Activated CD4-positive, alpha-beta T cell treated with anti-CD3 and anti-CD28 coated beads, Interleukin-2, amount 10 ng/mL, durations not matched to agents 7 days and 5 days (primary cell): ENCODE measurements at regions not wholly inside any gene's neighbourhood (a gene's known extent, or its start where the extent isn't known, plus 50 kb on each side); places are given as distances from the start of the nearest gene placed in this dataset.
"Not testable (repeated sequence)": the region's sequence is repeated elsewhere in the genome, so short reads cannot be mapped to it uniquely, and the experiment has no call there.

Source experiments
- CTCF ChIA-PET: fragments of 350-600 bp; sonication (Branson Sonifier 250); formaldehyde crosslinking; loops from one replicate; lab custom pipeline; 2021; ENCODE audit warnings: antibody characterized with exemption; lab: Charles Lee
- POLR2A ChIA-PET: fragments of 350-600 bp; sonication (Branson Sonifier 250); formaldehyde crosslinking; loops from one replicate; lab custom pipeline; 2021; ENCODE audit warnings: antibody characterized with exemption; lab: Charles Lee
- DNase-seq: peaks from one replicate; pipeline ENCODE4 v3.0.0-alpha.2; 2020
- H3K27ac Mint-ChIP-seq: one replicate; pipeline ENCODE4 v1.8.0; 2021; ENCODE audit warnings: mild to moderate bottlenecking, moderate library complexity, mixed read lengths
- H3K27me3 Mint-ChIP-seq: one replicate; pipeline ENCODE4 v1.8.0; 2021; ENCODE audit warnings: mixed read lengths
- H3K36me3 Mint-ChIP-seq: one replicate; pipeline ENCODE4 v1.8.0; 2021; ENCODE audit warnings: low read depth, mixed read lengths
- H3K4me1 Mint-ChIP-seq: one replicate; pipeline ENCODE4 v1.8.0; 2021; ENCODE audit warnings: mixed read lengths
- H3K4me3 Mint-ChIP-seq: one replicate; pipeline ENCODE4 v1.8.0; 2021; ENCODE audit warnings: mild to moderate bottlenecking, moderate library complexity, mixed read lengths
- H3K9me3 Mint-ChIP-seq: one replicate; pipeline ENCODE4 v1.8.0; 2021; ENCODE audit warnings: mixed read lengths

DNA sequence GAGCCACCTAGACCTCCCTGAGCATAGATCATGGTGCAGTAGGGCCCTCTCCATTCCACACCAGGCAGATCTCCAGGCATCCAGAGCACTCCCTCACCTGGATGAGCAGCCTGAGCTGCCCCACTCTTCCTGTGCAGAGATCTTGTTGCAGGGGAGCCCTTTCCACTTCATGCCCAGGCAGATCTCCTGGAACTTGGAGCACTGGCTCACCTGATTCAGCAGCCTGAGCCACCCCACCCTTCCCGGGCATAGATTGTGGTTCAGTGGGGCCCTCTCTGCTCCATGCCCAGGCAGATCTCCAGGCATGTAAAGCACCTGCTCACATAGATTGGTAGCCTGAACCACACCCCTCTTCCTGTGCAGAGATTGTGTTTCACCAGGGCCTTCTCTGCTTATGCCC lies 78.0 kb downstream of the SEC16B start:
- Mint-ChIP-seq H3K4me1 (no peaks in the 10 kb centered on the region), H3K27ac (no peak overlapping the region), H3K27me3 (no peaks in the 10 kb centered on the region), H3K36me3 (no peaks in the 10 kb centered on the region), H3K9me3 (peaks cover 4% of the 10 kb centered on the region), H3K4me3 (no peak overlapping the region)
- ChIA-PET CTCF (no interaction called here), POLR2A (no interaction called here)
- DNase-seq: no peak

DNA sequence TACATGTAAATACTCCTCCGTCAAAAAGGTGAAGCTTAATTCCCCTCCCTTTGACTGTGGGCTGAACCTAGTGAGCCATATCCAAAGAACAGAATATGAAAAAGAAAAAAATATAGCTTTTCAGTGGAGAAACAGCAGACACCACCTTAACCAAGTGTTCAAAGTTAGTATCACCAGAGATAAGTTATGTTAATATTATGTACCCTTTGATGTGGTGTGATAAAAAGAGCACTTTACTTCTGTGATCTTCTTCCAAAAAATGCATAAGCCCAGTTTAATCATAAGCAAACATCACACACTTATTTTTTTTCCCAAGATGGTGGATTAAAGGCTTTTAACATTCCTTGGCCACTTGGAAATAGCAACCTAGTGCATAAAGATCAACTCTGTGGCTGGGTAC lies 79.4 kb downstream of the SEC16B start:
- Mint-ChIP-seq H3K27me3 (no peaks in the 10 kb centered on the region), H3K36me3 (no peaks in the 10 kb centered on the region), H3K4me1 (no peaks in the 10 kb centered on the region), H3K27ac (no peak overlapping the region), H3K4me3 (no peak overlapping the region), H3K9me3 (peaks cover 4% of the 10 kb centered on the region)
- CTCF ChIA-PET: no interaction called here
- POLR2A ChIA-PET: no interaction called here
- DNase-seq: no peak

DNA sequence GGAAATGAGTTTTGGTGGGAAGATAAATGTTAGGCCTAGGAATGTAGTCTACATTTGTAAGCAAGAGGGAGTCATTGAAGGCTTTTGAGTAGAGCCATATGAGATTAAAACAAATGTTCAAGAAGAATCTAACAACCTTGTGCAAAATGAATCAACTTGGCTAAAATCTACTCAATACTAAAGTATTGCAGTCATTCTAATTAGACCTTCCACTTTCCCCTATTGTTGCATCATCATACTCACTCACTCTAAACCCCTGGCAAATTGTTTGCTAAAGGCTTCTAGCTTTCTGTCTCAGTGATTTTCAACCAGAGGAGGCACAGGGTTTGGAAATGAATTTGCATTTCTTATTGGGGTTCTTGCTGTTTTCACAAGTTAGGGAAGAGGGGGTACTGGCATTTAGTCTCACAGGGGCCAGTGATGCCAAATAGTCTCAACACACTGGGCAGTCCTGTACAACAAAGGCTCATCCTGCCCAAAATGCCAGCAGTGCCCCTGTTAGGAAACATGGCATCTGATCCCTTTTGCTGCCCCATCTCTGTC lies 85.3 kb downstream of the SEC16B start:
- Mint-ChIP-seq H3K27me3 (no peaks in the 10 kb centered on the region), H3K4me3 (no peak overlapping the region), H3K36me3 (no peaks in the 10 kb centered on the region), H3K9me3 (no peaks in the 10 kb centered on the region), H3K27ac (no peak overlapping the region), H3K4me1 (no peaks in the 10 kb centered on the region)
- CTCF ChIA-PET: no interaction called here
- POLR2A ChIA-PET: no interaction called here
- no peak for DNase-seq

DNA sequence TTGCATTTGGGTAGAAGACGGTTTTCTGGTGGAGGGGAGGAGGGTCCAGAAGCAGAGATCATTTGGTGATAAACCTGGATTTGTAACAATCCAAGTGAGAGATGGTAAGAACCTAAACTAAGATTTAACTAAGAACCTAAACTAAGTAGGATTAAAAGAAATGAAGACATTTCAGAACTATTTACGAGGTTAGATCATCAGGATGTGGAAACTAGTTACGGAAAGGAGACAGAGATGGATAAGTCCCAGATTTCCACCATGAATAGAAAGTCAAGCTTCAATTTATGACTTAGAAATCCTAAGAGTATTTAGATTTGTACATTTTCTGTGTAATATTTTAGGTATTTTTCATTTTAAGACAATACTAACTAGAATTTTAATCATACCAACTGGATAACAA lies 86.3 kb downstream of the SEC16B start:
- Mint-ChIP-seq H3K9me3 (no peaks in the 10 kb centered on the region), H3K27me3 (no peaks in the 10 kb centered on the region), H3K4me3 (no peak overlapping the region), H3K36me3 (no peaks in the 10 kb centered on the region), H3K27ac (no peak overlapping the region), H3K4me1 (no peaks in the 10 kb centered on the region)
- ChIA-PET POLR2A (no interaction called here), CTCF (no interaction called here)
- no peak for DNase-seq

DNA sequence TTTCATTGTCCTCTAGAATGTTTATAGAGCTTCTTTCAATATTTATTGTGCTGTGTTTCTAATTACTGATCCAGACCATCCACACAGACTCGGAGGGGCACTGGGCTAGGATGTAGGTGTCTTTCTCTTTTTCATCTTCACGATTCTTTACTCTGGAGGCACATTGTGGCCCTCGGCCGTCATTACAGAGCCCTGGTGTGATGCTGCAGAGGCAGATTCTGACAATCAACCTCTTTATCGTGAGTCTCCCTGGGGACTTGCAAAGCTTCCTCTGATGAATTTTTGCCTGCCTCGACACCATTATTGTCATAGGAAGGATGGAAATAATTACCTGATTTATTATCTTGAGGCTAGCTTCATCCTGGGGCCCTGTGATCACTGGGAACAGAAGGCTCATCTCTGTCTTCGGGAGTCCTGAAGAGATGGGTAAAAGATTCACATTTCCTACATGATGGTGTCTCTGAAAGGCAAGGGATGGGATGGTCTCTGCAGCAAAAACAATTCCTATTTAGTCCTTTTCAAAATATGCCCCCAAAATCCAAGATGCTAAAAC lies 89.4 kb downstream of the SEC16B start:
- no peaks in the 10 kb centered on the region for H3K9me3 Mint-ChIP-seq
- H3K27me3 Mint-ChIP-seq: no peaks in the 10 kb centered on the region
- H3K27ac Mint-ChIP-seq: no peak overlapping the region
- DNase-seq: no peak
- H3K4me1 Mint-ChIP-seq: no peaks in the 10 kb centered on the region
- H3K4me3 Mint-ChIP-seq: no peak overlapping the region
- CTCF ChIA-PET: no interaction called here
- POLR2A ChIA-PET: no interaction called here
- no peaks in the 10 kb centered on the region for H3K36me3 Mint-ChIP-seq

DNA sequence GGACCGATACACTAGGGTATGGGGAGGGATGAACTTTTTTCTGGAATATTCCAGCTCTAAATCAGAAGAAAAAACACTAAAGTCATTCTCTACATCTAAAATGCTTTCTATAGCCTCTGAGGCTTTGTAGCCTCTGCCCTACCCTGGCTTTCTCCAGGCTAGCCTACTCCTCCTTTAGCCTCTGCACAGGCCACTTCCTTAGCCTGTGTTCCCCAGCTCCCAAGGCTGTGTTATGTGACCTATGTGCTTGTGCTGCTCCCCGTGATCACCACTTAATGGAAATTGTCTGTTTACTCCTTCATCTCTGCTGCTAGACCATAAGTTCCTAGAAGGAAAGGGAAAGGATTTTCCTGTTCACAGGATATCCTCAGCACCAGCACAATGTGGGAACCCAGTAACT lies 92.8 kb downstream of the SEC16B start:
- DNase-seq: no peak
- CTCF ChIA-PET: no interaction called here

DNA sequence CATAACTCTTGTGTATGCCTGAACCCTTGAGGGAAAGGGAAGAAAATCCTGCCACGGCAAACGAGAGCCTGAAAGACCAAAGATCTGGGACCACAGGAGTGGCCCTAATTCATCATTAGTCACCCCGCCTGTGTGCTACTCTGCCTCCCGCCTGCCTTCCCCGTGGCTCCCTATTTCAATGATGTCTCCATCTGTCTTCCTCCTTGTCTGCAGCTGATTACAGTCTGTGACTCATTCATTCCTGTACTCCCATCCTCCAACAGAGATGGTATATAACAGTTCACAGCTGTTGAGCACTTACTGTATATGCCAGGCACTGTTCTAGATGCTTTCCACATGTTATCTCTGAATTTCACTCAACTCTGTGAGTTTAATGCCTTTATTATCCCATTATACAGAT lies 96.6 kb downstream of the SEC16B start:
- H3K27ac Mint-ChIP-seq: no peak overlapping the region
- H3K9me3 Mint-ChIP-seq: no peaks in the 10 kb centered on the region
- no peak overlapping the region for H3K4me3 Mint-ChIP-seq
- H3K4me1 Mint-ChIP-seq: no peaks in the 10 kb centered on the region
- CTCF ChIA-PET: no interaction called here
- H3K27me3 Mint-ChIP-seq: no peaks in the 10 kb centered on the region
- H3K36me3 Mint-ChIP-seq: no peaks in the 10 kb centered on the region
- no peak for DNase-seq
- POLR2A ChIA-PET: no interaction called here

More for the DNA sequence above, 92.8 kb downstream of the SEC16B start:
- Mint-ChIP-seq H3K27me3 (no peaks in the 10 kb centered on the region), H3K4me1 (no peaks in the 10 kb centered on the region), H3K9me3 (no peaks in the 10 kb centered on the region), H3K27ac (no peak overlapping the region), H3K4me3 (no peak overlapping the region), H3K36me3 (no peaks in the 10 kb centered on the region)
- POLR2A ChIA-PET: no interaction called here

DNA sequence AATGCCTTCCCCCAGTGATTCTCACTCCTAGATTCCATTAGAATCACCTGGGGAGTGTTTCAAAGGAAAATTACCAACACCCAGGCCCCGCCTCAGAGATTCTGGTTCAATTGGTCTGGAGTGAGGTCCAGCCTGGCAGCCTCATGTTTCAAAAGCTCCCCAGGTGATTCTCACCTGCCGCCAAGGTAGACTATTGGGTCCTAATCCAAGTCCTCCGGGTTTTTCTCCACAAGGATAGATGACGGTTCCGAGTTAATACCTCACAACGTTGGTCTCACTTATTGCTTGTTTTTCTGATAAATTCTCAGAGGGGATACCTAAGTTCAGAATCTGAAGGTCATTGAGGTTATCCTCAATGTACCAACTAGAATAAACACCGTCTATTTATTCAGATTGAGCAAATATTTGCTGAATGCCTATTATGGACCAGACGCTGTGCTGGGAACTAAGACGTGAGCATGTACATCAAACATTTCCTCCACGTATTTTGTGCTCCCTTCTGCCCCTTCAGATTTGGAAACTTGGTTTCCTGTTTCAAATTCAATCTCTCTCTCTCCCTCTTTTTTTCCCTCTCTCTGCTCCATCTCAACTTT lies 97.5 kb downstream of the SEC16B start:
- POLR2A ChIA-PET: no interaction called here
- Mint-ChIP-seq H3K4me1 (no peaks in the 10 kb centered on the region), H3K27ac (no peak overlapping the region), H3K27me3 (no peaks in the 10 kb centered on the region), H3K9me3 (no peaks in the 10 kb centered on the region), H3K36me3 (no peaks in the 10 kb centered on the region), H3K4me3 (no peak overlapping the region)
- CTCF ChIA-PET: no interaction called here
- no peak for DNase-seq

DNA sequence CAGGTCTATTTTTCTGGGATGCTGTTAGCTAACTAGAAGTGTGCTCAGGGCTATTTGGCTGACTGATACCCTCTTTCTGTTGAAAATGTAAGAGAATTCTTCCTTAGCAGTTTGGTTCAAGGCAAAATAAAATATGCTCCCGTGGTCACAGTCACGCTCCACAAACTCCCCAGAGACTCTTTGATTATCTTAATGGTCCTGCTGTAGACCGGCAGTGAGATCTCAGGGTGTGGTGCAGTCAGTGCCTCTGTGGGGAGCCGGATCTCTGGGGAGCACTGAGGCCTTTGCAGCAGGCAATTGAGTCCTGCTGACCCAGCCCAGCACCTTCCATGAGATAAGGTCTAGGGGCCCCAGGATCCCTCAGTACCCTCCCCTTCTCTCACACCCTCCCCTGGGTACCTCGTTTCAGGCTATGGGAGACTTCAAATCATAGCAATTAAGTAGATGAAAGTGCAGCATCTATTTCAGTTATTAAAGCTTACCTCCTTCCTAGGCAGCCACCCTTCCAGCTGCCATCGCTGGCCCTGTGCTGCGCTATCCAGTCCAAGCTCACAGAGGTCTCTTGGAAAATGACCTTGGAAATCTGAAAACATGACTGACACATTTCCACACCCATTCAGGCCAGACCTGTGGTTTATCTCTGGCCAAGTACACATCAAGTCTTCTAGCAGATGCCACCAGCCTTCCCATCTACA lies 98.1 kb downstream of the SEC16B start:
- Mint-ChIP-seq H3K4me1 (no peaks in the 10 kb centered on the region), H3K36me3 (no peaks in the 10 kb centered on the region), H3K27ac (no peak overlapping the region), H3K4me3 (no peak overlapping the region), H3K27me3 (no peaks in the 10 kb centered on the region), H3K9me3 (no peaks in the 10 kb centered on the region)
- DNase-seq: no peak
- POLR2A ChIA-PET: no interaction called here
- CTCF ChIA-PET: no interaction called here

DNA sequence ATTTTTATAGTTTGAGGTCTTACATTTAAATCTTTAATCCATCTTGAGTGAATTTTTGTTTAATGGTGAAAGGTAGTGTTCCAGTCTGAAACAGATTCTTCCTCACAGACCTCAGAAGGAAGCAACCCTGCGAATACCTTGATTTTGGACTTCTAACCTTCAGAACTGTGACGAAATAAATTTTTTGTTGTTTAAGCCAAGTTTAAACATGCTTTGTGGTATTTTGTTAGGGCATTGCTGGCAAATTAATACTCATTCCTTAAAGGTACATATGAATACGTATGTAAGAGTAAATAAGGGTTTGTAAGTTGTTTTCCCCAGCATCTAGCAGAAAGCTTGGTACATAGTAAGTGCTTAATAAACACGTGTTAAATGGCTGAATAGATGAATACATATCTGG lies 100.3 kb downstream of the SEC16B start:
- Mint-ChIP-seq H3K27ac (no peak overlapping the region), H3K27me3 (no peaks in the 10 kb centered on the region), H3K9me3 (no peaks in the 10 kb centered on the region), H3K4me1 (no peaks in the 10 kb centered on the region), H3K36me3 (no peaks in the 10 kb centered on the region), H3K4me3 (no peak overlapping the region)
- DNase-seq: no peak
- CTCF ChIA-PET: no interaction called here
- POLR2A ChIA-PET: no interaction called here

DNA sequence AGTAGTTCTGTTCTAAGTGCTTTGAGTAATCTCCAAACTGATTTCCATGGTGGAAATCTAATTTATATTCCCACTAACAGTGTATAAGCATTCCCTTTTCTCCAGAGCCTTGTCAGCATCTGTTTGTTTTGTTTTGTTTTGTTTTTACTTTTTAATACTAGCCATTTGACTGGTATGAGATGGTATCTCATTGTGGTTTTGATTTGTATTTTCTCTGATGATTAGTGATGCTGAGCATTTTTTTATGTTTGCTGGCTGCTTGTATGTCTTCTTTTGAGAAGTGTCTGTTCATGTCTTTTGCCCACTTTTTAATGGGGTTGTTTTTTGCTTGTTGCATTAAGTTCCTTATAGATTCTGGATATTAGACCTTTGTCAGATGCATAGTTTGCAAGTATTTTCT lies 100.8 kb downstream of the SEC16B start:
- H3K4me3 Mint-ChIP-seq, H3K9me3 Mint-ChIP-seq, H3K36me3 Mint-ChIP-seq, H3K27ac Mint-ChIP-seq, POLR2A ChIA-PET, DNase-seq, CTCF ChIA-PET, H3K27me3 Mint-ChIP-seq, H3K4me1 Mint-ChIP-seq: not testable (repeated sequence)

DNA sequence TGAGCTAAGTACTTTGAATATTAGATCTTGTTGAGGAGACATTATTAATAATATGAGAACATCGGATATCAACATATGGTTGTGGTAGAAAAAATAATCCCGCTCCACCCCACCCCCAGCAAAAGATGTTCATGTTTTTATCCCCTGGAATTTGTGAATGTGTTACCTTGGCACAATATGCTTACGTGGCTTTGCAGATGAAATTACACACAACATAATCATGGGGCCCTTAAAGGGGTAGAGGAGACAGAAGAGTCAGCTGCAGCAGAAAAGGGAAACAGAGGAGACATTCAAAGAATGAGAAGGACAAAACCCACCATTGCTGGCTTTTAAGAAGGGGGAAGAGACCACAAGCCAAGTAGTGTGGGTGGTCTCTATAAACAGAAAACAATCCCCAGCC lies 104.1 kb downstream of the SEC16B start:
- DNase-seq: no peak
- CTCF ChIA-PET: no interaction called here
- Mint-ChIP-seq H3K9me3 (no peaks in the 10 kb centered on the region), H3K36me3 (no peaks in the 10 kb centered on the region), H3K27me3 (no peaks in the 10 kb centered on the region), H3K27ac (no peak overlapping the region), H3K4me1 (no peaks in the 10 kb centered on the region), H3K4me3 (no peak overlapping the region)
- POLR2A ChIA-PET: no interaction called here

DNA sequence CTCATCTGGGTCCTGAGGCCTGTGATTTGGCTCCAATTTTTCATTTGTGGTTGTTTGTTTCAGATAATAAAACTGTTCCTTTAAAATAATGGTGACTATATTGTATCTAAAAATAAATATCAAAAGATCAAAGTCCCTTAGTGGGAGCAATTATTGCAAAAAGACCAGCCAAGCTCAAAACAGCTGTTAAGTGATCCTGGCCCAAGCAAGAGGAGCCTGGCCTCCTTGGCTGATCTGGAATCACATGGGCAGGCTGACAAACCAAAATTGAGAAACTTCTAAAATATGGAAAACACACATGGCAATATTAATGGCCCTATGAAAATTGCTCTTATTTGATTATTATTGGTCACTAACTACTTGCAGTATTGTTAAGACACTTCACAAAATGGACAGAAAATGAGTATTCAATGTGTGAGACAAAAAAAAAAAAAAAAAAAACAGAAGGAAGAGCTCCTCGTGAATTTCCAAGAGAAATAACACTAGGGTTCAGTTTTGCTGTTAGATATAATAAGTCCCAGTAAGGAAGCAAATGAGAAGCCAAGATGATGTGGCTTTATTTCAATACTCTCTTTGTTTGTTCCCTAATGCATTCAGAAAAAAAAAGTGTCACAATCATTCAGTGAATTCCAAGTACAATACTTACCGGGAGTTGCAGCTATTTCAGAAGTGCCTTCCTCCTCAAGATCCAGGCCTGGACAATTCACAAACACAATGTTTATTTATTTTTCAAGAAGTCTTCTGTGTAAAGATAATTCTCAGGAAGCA lies 105.1 kb downstream of the SEC16B start:
- H3K4me3 Mint-ChIP-seq: no peak overlapping the region
- H3K4me1 Mint-ChIP-seq: no peaks in the 10 kb centered on the region
- no peaks in the 10 kb centered on the region for H3K36me3 Mint-ChIP-seq
- ChIA-PET CTCF (no interaction called here), POLR2A (no interaction called here)
- H3K27ac Mint-ChIP-seq: no peak overlapping the region
- DNase-seq: no peak
- no peaks in the 10 kb centered on the region for H3K27me3 Mint-ChIP-seq
- no peaks in the 10 kb centered on the region for H3K9me3 Mint-ChIP-seq
